Stimulated activated CD4-positive, alpha-beta T cell treated with anti-CD3 and anti-CD28 coated beads, Interleukin-4, amount 100 ng/mL, for 48 hours (primary cell): ENCODE measurements at regions not wholly inside any gene's neighbourhood (a gene's known extent, or its start where the extent isn't known, plus 50 kb on each side); places are given as distances from the start of the nearest gene placed in this dataset.
"Not testable (repeated sequence)": the region's sequence is repeated elsewhere in the genome, so short reads cannot be mapped to it uniquely, and the experiment has no call there.

Experiments used
- DNase-seq, 2 donors: peaks; one replicate each; pipeline ENCODE4 v3.0.0-alpha.2; 2020; ENCODE audit warnings: low read depth in 2 of 2

DNA sequence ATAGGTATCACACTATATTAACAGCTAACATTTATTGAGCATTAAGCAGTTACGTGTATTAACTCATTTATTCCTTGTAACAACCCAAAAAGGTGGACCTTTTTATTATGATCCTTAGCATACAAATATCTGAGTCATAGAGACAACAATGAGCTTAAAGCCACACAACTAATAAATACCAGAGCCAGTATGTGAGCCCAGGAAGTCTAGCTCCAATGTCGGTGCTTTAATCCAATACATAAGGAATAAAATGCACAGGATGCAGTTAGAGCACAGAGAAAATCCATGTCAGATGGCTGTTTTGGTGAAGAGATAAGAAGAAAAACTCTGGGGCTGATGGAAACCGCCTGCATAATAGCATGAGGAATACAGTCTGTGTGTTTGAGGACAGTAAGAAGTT is 888.6 kb downstream of the TMTC2 start:
- no peak for DNase-seq

DNA sequence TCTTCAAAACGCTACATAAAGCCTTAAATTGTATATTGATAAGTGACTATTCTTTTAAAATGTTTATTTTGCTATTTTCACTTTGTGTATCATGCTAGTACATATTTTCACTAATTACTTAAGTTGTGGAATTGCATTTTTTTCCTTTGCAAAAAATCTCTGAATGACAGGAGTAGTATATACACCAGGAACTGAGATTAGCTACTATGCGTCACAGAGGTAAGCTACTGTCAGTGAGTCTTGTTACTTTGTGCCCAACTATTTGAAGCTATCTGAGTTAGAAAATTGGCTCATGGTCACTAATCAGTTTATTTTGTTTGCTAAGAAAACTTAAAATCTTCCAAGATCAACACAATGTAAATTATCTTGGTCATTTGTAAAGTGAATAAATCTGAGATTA is 887.4 kb downstream of the TMTC2 start:
- no peak for DNase-seq

DNA sequence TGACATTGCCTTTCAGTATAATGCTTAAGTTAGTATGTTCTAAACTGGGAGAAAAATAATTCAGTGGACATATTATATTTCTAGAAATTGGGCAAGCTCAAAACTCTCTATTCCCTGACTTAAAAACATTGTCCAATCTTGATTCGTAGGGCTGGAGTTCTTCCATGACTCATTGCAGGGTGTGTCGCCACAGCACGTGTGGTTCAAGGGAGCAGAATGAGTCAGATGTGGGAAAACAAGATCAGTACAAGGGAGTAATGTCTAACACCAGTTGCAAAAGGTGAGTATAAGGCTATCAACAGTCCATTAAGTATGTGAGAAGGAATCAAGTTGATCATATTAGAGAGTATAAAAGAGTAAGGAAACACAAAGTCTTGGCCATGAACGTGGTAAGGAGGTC is 887.0 kb downstream of the TMTC2 start:
- no peak for DNase-seq

GRCh38 chr12:83559650-83560049 is 872.9 kb downstream of the TMTC2 start:
- DNase-seq, result no peak

- not testable (repeated sequence) for DNase-seq
Observed at GRCh38 chr12:83556040-83556439, 869.3 kb downstream of the TMTC2 start.

- no peak for DNase-seq
Observed at GRCh38 chr12:83541446-83541845, 854.7 kb downstream of the TMTC2 start.

- DNase-seq, result no peak
Observed at GRCh38 chr12:83538361-83538965, 851.8 kb downstream of the TMTC2 start.

DNA sequence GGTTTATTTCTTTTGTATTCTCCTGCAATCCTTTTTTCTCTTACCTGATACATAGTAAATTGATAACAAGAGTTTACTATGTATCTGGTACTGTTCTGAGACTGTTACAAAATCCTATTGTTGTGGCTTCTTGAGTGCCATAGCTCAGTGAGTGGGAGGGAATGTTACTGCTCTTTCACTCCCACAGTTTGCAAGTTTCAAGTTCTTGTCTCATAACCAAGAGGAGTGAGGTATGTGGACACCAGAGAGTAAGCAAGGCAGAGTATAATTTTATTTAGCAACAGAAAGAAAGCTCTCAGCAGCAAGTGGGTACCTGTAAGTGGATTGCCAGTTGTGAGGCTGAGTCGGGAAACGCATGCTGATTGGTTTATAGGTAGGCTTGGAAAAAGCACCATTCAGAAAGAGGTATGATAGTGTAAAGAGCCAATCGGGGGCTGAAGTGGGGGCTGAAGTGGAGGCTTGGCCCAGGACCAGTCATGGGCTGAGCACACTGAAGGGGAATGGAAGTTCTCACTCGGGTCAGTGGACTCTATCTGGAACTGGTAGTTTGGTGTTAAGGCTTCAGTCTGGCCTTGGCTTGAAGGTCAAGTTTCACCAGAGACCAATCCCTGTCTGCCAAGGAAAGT is 850.8 kb downstream of the TMTC2 start:
- DNase-seq, result no peak

- DNase-seq, result no peak
Observed at GRCh38 chr12:83536496-83536895, 849.8 kb downstream of the TMTC2 start.

- no peak for DNase-seq
Observed at GRCh38 chr12:83528571-83528970, 841.9 kb downstream of the TMTC2 start.

GRCh38 chr12:83527810-83528209 is 841.1 kb downstream of the TMTC2 start:
- DNase-seq, result no peak

- DNase-seq, result no peak
Observed at GRCh38 chr12:83515306-83516026, 828.8 kb downstream of the TMTC2 start.

DNA sequence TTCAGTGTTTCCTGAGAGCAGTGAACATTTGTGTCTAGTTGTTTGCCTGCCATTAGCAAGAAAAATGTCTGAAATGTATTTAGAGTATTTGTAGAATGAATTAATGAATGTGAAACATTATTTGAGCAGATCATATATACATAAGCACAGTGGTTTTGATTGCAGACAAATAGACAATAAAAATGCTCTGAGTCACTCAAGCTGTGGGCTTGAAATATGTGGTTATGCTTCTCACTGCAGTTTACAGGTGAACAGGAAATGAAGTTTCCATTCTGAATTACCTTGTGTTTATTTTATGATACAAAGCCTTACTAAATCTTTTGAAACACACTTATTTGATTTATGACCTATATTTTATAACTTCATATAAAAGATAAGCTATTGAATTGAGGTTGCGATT is 827.7 kb downstream of the TMTC2 start:
- DNase-seq, result no peak

DNA sequence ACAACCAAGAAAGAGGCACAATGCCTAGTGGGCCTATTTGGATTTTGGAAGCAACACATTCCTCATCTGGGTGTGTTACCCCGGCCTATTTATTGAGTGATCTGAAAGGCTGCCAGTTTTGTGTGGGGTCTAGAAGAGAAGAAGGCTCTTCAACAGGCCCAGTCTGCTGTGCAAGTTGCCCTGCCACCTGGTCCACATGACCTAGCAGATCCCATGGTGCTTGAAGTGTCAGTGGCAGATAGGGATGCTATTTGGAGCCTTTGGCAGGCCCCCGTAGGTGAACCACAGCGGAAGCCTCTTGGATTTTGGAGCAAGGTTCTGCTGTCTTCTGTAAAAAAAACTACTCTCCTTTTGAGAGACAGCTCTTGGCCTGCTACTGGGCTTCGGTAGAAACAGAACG is 820.1 kb downstream of the TMTC2 start:
- DNase-seq, result no peak

- no peak for DNase-seq
Observed at GRCh38 chr12:83505586-83505985, 818.9 kb downstream of the TMTC2 start.

- not testable (repeated sequence) for DNase-seq
Observed at GRCh38 chr12:83499894-83500293, 813.2 kb downstream of the TMTC2 start.

- DNase-seq, result no peak
Observed at GRCh38 chr12:83477696-83478095, 791.0 kb downstream of the TMTC2 start.

DNA sequence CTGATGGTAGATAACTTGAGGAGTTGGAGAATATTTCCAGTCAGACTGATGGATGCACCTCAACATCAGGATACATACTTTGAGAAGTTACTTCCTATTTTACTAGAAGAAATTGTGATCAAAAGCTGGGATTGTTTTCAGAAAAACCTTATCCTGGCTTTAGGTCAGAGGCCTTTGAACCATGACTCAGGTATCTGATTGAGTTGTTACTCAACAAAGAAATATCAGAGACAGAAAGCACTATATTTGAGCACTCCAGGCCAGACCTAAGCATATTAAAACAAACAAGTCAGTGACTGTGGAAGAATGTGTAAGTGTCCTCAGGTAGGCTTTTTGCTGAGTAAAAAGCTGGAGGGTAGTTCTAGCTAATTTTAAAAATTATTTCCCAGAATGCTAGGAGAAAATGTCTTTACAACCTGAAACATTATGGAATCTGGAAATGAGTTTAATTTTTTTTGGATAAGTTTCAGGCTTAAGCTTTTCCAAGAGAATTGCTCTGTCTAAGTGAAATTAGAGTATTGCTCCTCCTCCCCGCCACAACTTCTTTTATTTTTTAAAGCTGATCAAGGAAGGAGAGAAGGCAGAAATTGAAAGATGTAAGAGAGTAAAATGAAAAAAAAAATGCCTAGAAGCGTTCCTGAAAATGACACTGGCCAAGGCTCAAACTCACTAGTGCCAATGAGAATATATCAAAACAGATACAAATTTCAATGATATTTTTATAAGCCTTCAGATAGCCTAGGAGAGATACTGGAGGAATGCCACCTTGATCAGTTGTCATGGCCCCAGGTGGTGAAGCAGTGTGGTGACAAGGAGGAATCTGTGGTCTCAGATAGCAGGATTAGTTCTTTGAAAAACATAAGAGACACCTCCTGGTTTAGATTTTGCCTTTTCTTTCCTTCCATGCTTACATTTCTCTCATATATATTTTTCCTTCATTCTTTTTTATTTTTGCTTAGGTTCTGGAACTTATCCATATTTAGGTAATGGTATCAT is 790.3 kb downstream of the TMTC2 start:
- DNase-seq, result no peak

- DNase-seq, result no peak
Observed at GRCh38 chr12:83476006-83476405, 789.3 kb downstream of the TMTC2 start.

DNA sequence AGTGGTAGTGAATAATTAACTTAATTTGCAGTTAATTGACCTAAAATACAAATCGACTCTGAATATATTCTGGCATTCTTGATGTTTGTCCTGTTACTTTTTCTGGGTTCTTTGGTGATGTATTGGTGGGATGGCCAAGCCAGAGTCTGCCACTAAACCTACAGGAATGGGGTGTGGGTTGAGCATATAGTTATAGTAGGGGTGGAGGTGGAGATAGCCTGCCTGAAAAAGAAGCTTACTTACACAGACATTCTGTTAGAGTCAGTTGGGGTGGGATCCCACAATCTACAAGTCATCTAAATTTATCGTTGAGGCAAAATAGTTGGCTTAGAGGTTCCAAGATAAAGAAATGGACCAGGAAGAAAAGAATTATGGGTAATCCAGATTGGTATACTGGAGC is 787.7 kb downstream of the TMTC2 start:
- DNase-seq, result no peak

DNA sequence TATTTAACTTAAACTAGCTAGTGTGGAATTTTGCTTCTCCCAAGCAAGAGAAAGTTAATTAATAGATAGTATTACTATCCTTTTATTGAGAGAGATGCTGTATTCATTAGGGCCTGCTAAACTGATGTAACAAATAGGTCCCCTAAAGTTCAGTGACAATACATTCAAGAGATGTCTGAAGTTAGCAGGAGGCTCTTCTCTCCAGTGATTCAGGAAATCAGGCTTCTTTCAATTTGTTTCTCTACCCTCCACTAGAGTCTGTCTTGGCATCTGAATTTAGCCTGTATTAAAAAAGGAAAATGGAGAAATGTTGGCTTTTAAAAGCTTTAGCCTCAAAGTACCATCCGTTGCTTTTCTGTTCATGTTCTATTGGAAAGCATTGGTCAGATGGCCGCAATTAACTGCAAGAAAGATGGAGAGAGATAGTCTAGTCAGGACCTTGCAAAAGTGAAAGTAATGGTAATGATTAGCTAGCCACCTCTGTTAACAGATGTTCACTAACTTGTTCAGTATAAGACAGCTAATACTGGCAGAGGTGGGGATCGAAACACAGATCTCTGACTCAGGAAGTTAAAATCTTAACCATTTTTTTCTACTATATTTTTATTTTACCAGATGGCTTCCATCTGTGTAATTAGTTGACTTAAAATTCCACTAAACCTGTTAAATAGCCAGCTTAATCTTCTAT is 786.8 kb downstream of the TMTC2 start:
- no peak for DNase-seq
